GM23338 (cell line): ENCODE measurements at regions not wholly inside any gene's neighbourhood (a gene's known extent, or its start where the extent isn't known, plus 50 kb on each side); places are given as distances from the start of the nearest gene placed in this dataset.

Experiments
- ATAC-seq: fragments of 200-7000 bp; cut with Tn5 transposase; 3 replicates; pipeline ENCODE4 v1.9.1; 2020
- DNase-seq: peaks from one replicate; pipeline ENCODE4 v3.0.0-alpha.2; 2015; ENCODE audit warnings: low spot score
- H2AFZ ChIP-seq: fragments of 200-600 bp; sonication (generic); 2 replicates; pipeline ENCODE4 v1.8.0; 2016; ENCODE audit warnings: antibody characterized with exemption, mild to moderate bottlenecking, moderate library complexity
- H3F3A ChIP-seq: fragments of 200-600 bp; sonication (generic); replicated peaks from 2 replicates; pipeline ENCODE4 v1.8.0; 2017; ENCODE audit warnings: antibody characterized with exemption, mixed run types, low read depth
- H3K27ac ChIP-seq: fragments of 200-600 bp; sonication (generic); 2 replicates; pipeline ENCODE4 v1.6.1; 2016; ENCODE audit warnings: low read depth
- H3K27me3 ChIP-seq: fragments of 200-600 bp; sonication (generic); 2 replicates; pipeline ENCODE4 v1.8.0; 2016; ENCODE audit warnings: mild to moderate bottlenecking, mixed run types, moderate library complexity; ENCODE audit not compliant: insufficient read depth
- H3K36me3 ChIP-seq: fragments of 200-600 bp; sonication (generic); 2 replicates; pipeline ENCODE4 v1.8.0; 2016; ENCODE audit warnings: mild to moderate bottlenecking; ENCODE audit not compliant: insufficient read depth
- H3K4me1 ChIP-seq: fragments of 200-600 bp; sonication (generic); 2 replicates; pipeline ENCODE4 v1.8.0; 2016; ENCODE audit warnings: mild to moderate bottlenecking, moderate library complexity; ENCODE audit not compliant: insufficient read depth
- H3K4me2 ChIP-seq: fragments of 200-600 bp; sonication (generic); 2 replicates; pipeline ENCODE4 v1.7.1; 2017; ENCODE audit warnings: mixed run types
- H3K4me3 ChIP-seq: fragments of 200-600 bp; sonication (generic); 2 replicates; pipeline ENCODE4 v1.6.1; 2016; ENCODE audit warnings: mixed run types
- H3K79me2 ChIP-seq: fragments of 200-600 bp; sonication (generic); replicated peaks from 2 replicates; pipeline ENCODE4 v1.8.0; 2017; ENCODE audit warnings: mild to moderate bottlenecking; ENCODE audit not compliant: insufficient read depth
- H3K9me2 ChIP-seq: fragments of 200-600 bp; sonication (generic); 2 replicates; pipeline ENCODE4 v1.8.0; 2017; ENCODE audit not compliant: insufficient read depth
- H4K20me1 ChIP-seq: fragments of 200-600 bp; sonication (generic); replicated peaks from 2 replicates; pipeline ENCODE4 v1.8.0; 2017; ENCODE audit warnings: mild to moderate bottlenecking; ENCODE audit not compliant: insufficient read depth
- H3K27ac Mint-ChIP-seq: 2 replicates; pipeline ENCODE4 v1.8.0; 2020; ENCODE audit warnings: inconsistent platforms, mild to moderate bottlenecking, moderate library complexity, mixed read lengths
- H3K27me3 Mint-ChIP-seq: 3 replicates; pipeline ENCODE4 v1.8.0; 2022; ENCODE audit warnings: low read depth, mild to moderate bottlenecking, moderate library complexity, mixed read lengths, inconsistent platforms; ENCODE audit not compliant: insufficient read depth, poor library complexity
- H3K36me3 Mint-ChIP-seq: 3 replicates; pipeline ENCODE4 v1.8.0; 2021; ENCODE audit warnings: low read depth, mild to moderate bottlenecking, inconsistent platforms, moderate library complexity, mixed read lengths
- H3K4me1 Mint-ChIP-seq: 3 replicates; pipeline ENCODE4 v1.8.0; 2020; ENCODE audit warnings: mild to moderate bottlenecking, inconsistent platforms, mixed read lengths
- H3K4me3 Mint-ChIP-seq: 3 replicates; pipeline ENCODE4 v1.8.0; 2021; ENCODE audit warnings: moderate library complexity, mild to moderate bottlenecking, inconsistent platforms, mixed read lengths
- H3K9me3 Mint-ChIP-seq: 3 replicates; pipeline ENCODE4 v1.8.0; 2020; ENCODE audit warnings: moderate library complexity, mild to moderate bottlenecking, inconsistent platforms, mixed read lengths
- CREB1 ChIP-seq: fragments of 250-450 bp; sonication (Bioruptor Pico); IDR thresholded peaks from 2 replicates; pipeline ENCODE4 v1.5.0; 2020; ENCODE audit warnings: low read depth, mild to moderate bottlenecking, moderate library complexity
- CTCF ChIP-seq, 2 experiments: fragments of 200-600 bp in 1 of 2; sonication (generic) in 1 of 2; conservative IDR thresholded peaks; 2 replicates each; pipeline versions ENCODE4 v1.5.1 to v1.6.1; 2016 to 2017; ENCODE audit warnings: antibody characterized with exemption in 2 of 2, low read depth in 2 of 2, mild to moderate bottlenecking in 2 of 2, moderate library complexity in 1 of 2
- ETS1 ChIP-seq: IDR thresholded peaks from 2 replicates; pipeline ENCODE4 v1.6.1; 2016; ENCODE audit warnings: antibody characterized with exemption
- EZH2 ChIP-seq: fragments of 200-600 bp; sonication (generic); IDR thresholded peaks from one replicate; pipeline ENCODE4 v1.8.0; 2017; ENCODE audit warnings: antibody characterized with exemption, mild to moderate bottlenecking, low read depth; ENCODE audit not compliant: unreplicated experiment
- EZH2phosphoT487 ChIP-seq: fragments of 200-600 bp; sonication (generic); IDR thresholded peaks from one replicate; pipeline ENCODE4 v1.8.1; 2018; ENCODE audit warnings: antibody characterized with exemption; ENCODE audit not compliant: unreplicated experiment
- JUNB ChIP-seq: IDR thresholded peaks from one replicate; pipeline ENCODE4 v1.6.1; 2016; ENCODE audit warnings: antibody characterized with exemption; ENCODE audit not compliant: unreplicated experiment
- NANOG ChIP-seq: IDR thresholded peaks from 2 replicates; pipeline ENCODE4 v1.6.1; 2016; ENCODE audit warnings: antibody characterized with exemption, borderline replicate concordance
- POLR2AphosphoS5 ChIP-seq: IDR thresholded peaks from 2 replicates; pipeline ENCODE4 v1.6.1; 2016; ENCODE audit warnings: antibody characterized with exemption, low read depth
- REST ChIP-seq: IDR thresholded peaks from one replicate; pipeline ENCODE4 v1.6.1; 2018; ENCODE audit warnings: antibody characterized with exemption; ENCODE audit not compliant: unreplicated experiment
- STAT1 ChIP-seq: IDR thresholded peaks from one replicate; pipeline ENCODE4 v1.6.1; 2016; ENCODE audit warnings: antibody characterized with exemption; ENCODE audit not compliant: unreplicated experiment
- ZNF114 ChIP-seq: fragments of 250-450 bp; sonication (Bioruptor Pico); IDR thresholded peaks from 2 replicates; pipeline ENCODE4 v1.5.0; 2020; ENCODE audit warnings: mild to moderate bottlenecking, moderate library complexity
- ZNF331 ChIP-seq: fragments of 250-450 bp; sonication (Bioruptor Pico); IDR thresholded peaks from 2 replicates; pipeline ENCODE4 v1.5.0; 2020; ENCODE audit warnings: low read depth, mild to moderate bottlenecking, moderate library complexity
- ZNF462 ChIP-seq: fragments of 250-450 bp; sonication (Bioruptor Pico); IDR thresholded peaks from 2 replicates; pipeline ENCODE4 v1.5.0; 2020; ENCODE audit warnings: mild to moderate bottlenecking, moderate library complexity

- TF ChIP-seq ZNF462 (CRISPR knock-in tag) (no peak), POLR2AphosphoS5 (no peak), EZH2phosphoT487 (no peak)
Measured at GRCh38 chr10:30730306-30730705, 100.8 kb upstream of the LYZL2 start (continued).

GRCh38 chr10:30728766-30729165, 99.2 kb upstream of the LYZL2 start:
- Histone ChIP-seq H3K27ac (no peak overlapping the region), H3K36me3 (no peaks in the 10 kb centered on the region), H3K9me2 (peaks cover 14% of the 10 kb centered on the region), H2AFZ (no peak overlapping the region), H3K4me1 (peaks cover 8% of the 10 kb centered on the region; the same call in 1 of the 2 replicates), H3F3A (no peaks in the 10 kb centered on the region), H4K20me1 (no peaks in the 10 kb centered on the region), H3K27me3 (no peaks in the 10 kb centered on the region), H3K4me2 (no peak overlapping the region), H3K79me2 (no peaks in the 10 kb centered on the region), H3K4me3 (no peak overlapping the region)
- peaks cover 3% of the 10 kb centered on the region for H3K27me3 Mint-ChIP-seq
- H3K36me3 Mint-ChIP-seq = no peaks in the 10 kb centered on the region
- no peak overlapping the region for H3K27ac Mint-ChIP-seq
- DNase-seq = no peak
- peaks cover 11% of the 10 kb centered on the region; the same call in 2 of the 3 replicates for H3K4me1 Mint-ChIP-seq
- no peak overlapping the region for H3K4me3 Mint-ChIP-seq
- H3K9me3 Mint-ChIP-seq = peaks cover 4% of the 10 kb centered on the region; the same call in 1 of the 3 replicates
- ATAC-seq = no peak
- no peak for TF ChIP-seq EZH2phosphoT487
- no peak for TF ChIP-seq EZH2
- no peak for TF ChIP-seq ZNF331 (CRISPR knock-in tag)
- TF ChIP-seq REST = no peak
- TF ChIP-seq POLR2AphosphoS5 = no peak
- no peak for TF ChIP-seq ZNF114 (CRISPR knock-in tag)
- no peak for TF ChIP-seq CTCF (conservative IDR thresholded peaks at IDR 0.05; ENCODE audit: low read depth in 2 of 2)
- TF ChIP-seq JUNB = no peak
- no peak for TF ChIP-seq NANOG
- no peak for TF ChIP-seq CREB1 (CRISPR knock-in tag)
- no peak for TF ChIP-seq STAT1
- TF ChIP-seq ETS1 = no peak
